Right lobe of liver (tissue), 4 donors: ENCODE measurements at regions not wholly inside any gene's neighbourhood (a gene's known extent, or its start where the extent isn't known, plus 50 kb on each side); places are given as distances from the start of the nearest gene placed in this dataset.

Experiments used
- CTCF ChIP-seq, 4 donors: fragments of 200-600 bp in 3 of 4; fragments of 450-650 bp in 1 of 4; IDR thresholded peaks; one replicate each; pipeline versions ENCODE4 v1.5.1 to v1.8.0; 2016 to 2022; ENCODE audit warnings: antibody characterized with exemption in 4 of 4, mild to moderate bottlenecking in 2 of 4
- POLR2A ChIP-seq: fragments of 450-650 bp; IDR thresholded peaks from one replicate; pipeline ENCODE4 v1.6.1; 2017; ENCODE audit warnings: antibody characterized with exemption, mild to moderate bottlenecking
- donor health status: DM: no; HTN: no; CAD: no.
- donor health status: DM: no; HTN: no; CAD: no.
- donor health status: DM: no; HTN: yes; CAD: no.

GRCh38 chr6:69570106-69570505 lies 226.7 kb downstream of the LMBRD1 start:
- TF ChIP-seq CTCF (IDR thresholded peaks at IDR 0.05) (no peak), POLR2A (no peak)
